Duodenal mucosa (tissue), 2 donors: ENCODE measurements at regions not wholly inside any gene's neighbourhood (a gene's known extent, or its start where the extent isn't known, plus 50 kb on each side); places are given as distances from the start of the nearest gene placed in this dataset.

Source experiments
- H3K27ac ChIP-seq: one replicate; pipeline ENCODE4 v1.7.0; 2013; ENCODE audit warnings: low read depth, low read length
- H3K27me3 ChIP-seq, 2 donors: one replicate each; pipeline ENCODE4 v1.7.0; 2013; ENCODE audit warnings: low read length in 2 of 2, control low read depth in 1 of 2; ENCODE audit not compliant: insufficient read depth in 2 of 2, control insufficient read depth in 1 of 2
- H3K36me3 ChIP-seq, 2 donors: one replicate each; pipeline ENCODE4 v1.7.0; 2013; ENCODE audit warnings: low read length in 2 of 2, control low read depth in 1 of 2; ENCODE audit not compliant: insufficient read depth in 2 of 2, control insufficient read depth in 1 of 2
- H3K4me1 ChIP-seq, 2 donors: one replicate each; pipeline ENCODE4 v1.7.0; 2013; ENCODE audit warnings: low read length in 2 of 2, control low read depth in 1 of 2; ENCODE audit not compliant: insufficient read depth in 2 of 2, control insufficient read depth in 1 of 2
- H3K4me3 ChIP-seq, 2 donors: one replicate each; pipeline ENCODE4 v1.7.0; 2013; ENCODE audit warnings: low read length in 2 of 2, low read depth in 1 of 2
- H3K9ac ChIP-seq, 2 donors: one replicate each; pipeline ENCODE4 v1.7.0; 2013; ENCODE audit warnings: low read length in 2 of 2, low read depth in 1 of 2
- H3K9me3 ChIP-seq, 2 donors: one replicate each; pipeline ENCODE4 v1.7.0; 2013; ENCODE audit warnings: low read length in 2 of 2, control low read depth in 1 of 2; ENCODE audit not compliant: control insufficient read depth in 1 of 2

- Histone ChIP-seq H3K9me3 (peaks cover 0 to 2% of the 10 kb centered on the region in 2 donors), H3K4me3 (no peak overlapping the region), H3K4me1 (peaks cover 8 to 14% of the 10 kb centered on the region in 2 donors), H3K36me3 (no peaks in the 10 kb centered on the region), H3K27me3 (no peaks in the 10 kb centered on the region), H3K9ac (no peak overlapping the region), H3K27ac (no peak overlapping the region)
Measured at GRCh38 chr6:168369786-168370185, 50.2 kb upstream of the DACT2 start.

- no peaks in the 10 kb centered on the region for H3K36me3 ChIP-seq
- peaks cover 0 to 2% of the 10 kb centered on the region in 2 donors for H3K9me3 ChIP-seq
- no peaks in the 10 kb centered on the region for H3K27me3 ChIP-seq
- peaks cover 8 to 14% of the 10 kb centered on the region in 2 donors for H3K4me1 ChIP-seq
- no peak overlapping the region for H3K27ac ChIP-seq
- H3K4me3 ChIP-seq = no peak overlapping the region
- H3K9ac ChIP-seq = no peak overlapping the region
Measured at GRCh38 chr6:168370310-168370991, 50.9 kb upstream of the DACT2 start.

GRCh38 chr6:168371185-168371584 is 51.6 kb upstream of the DACT2 start:
- H3K9ac ChIP-seq = no peak overlapping the region
- no peaks in the 10 kb centered on the region for H3K27me3 ChIP-seq
- H3K4me1 ChIP-seq = peaks cover 8 to 14% of the 10 kb centered on the region in 2 donors
- peaks cover 0 to 2% of the 10 kb centered on the region in 2 donors for H3K9me3 ChIP-seq
- H3K27ac ChIP-seq = no peak overlapping the region
- H3K4me3 ChIP-seq = no peak overlapping the region
- no peaks in the 10 kb centered on the region for H3K36me3 ChIP-seq

- peaks cover 8 to 14% of the 10 kb centered on the region in 2 donors for H3K4me1 ChIP-seq
- H3K36me3 ChIP-seq = no peaks in the 10 kb centered on the region
- no peak overlapping the region for H3K4me3 ChIP-seq
- H3K27me3 ChIP-seq = no peaks in the 10 kb centered on the region
- peaks cover 0 to under 1% of the 10 kb centered on the region in 2 donors for H3K9me3 ChIP-seq
- H3K9ac ChIP-seq = no peak overlapping the region
- H3K27ac ChIP-seq = no peak overlapping the region
Measured at GRCh38 chr6:168371618-168371980, 52.0 kb upstream of the DACT2 start.

- H3K27me3 ChIP-seq = no peaks in the 10 kb centered on the region
- no peak overlapping the region for H3K27ac ChIP-seq
- no peak overlapping the region for H3K9ac ChIP-seq
- no peak overlapping the region for H3K4me3 ChIP-seq
- no peaks in the 10 kb centered on the region for H3K9me3 ChIP-seq
- peaks cover 11 to 14% of the 10 kb centered on the region in 2 donors for H3K4me1 ChIP-seq
- H3K36me3 ChIP-seq = no peaks in the 10 kb centered on the region
Measured at GRCh38 chr6:168371981-168372711, 52.6 kb upstream of the DACT2 start.

GRCh38 chr6:168372889-168373288 is 53.3 kb upstream of the DACT2 start:
- Histone ChIP-seq H3K9me3 (no peaks in the 10 kb centered on the region), H3K27ac (no peak overlapping the region), H3K36me3 (no peaks in the 10 kb centered on the region), H3K27me3 (no peaks in the 10 kb centered on the region), H3K4me3 (no peak overlapping the region), H3K9ac (no peak overlapping the region), H3K4me1 (peaks cover 15 to 17% of the 10 kb centered on the region in 2 donors)

- Histone ChIP-seq H3K36me3 (no peaks in the 10 kb centered on the region), H3K4me3 (no peak overlapping the region), H3K9me3 (no peaks in the 10 kb centered on the region), H3K27ac (no peak overlapping the region), H3K4me1 (peaks cover 15 to 17% of the 10 kb centered on the region in 2 donors), H3K27me3 (no peaks in the 10 kb centered on the region), H3K9ac (no peak overlapping the region)
Measured at GRCh38 chr6:168373389-168373788, 53.8 kb upstream of the DACT2 start.

GRCh38 chr6:168374051-168374502 is 54.5 kb upstream of the DACT2 start:
- Histone ChIP-seq H3K4me3 (no peak overlapping the region), H3K36me3 (no peaks in the 10 kb centered on the region), H3K9me3 (peaks cover 0 to 6% of the 10 kb centered on the region in 2 donors), H3K27ac (no peak overlapping the region), H3K9ac (no peak overlapping the region), H3K27me3 (no peaks in the 10 kb centered on the region), H3K4me1 (peaks cover 15 to 17% of the 10 kb centered on the region in 2 donors)

- Histone ChIP-seq H3K4me1 (peaks cover 15 to 17% of the 10 kb centered on the region in 2 donors), H3K4me3 (no peak overlapping the region), H3K27me3 (no peaks in the 10 kb centered on the region), H3K9ac (no peak overlapping the region), H3K9me3 (peaks cover 0 to 6% of the 10 kb centered on the region in 2 donors), H3K36me3 (no peaks in the 10 kb centered on the region), H3K27ac (no peak overlapping the region)
Measured at GRCh38 chr6:168374541-168375071, 55.0 kb upstream of the DACT2 start.

GRCh38 chr6:168376120-168376519 is 56.5 kb upstream of the DACT2 start:
- Histone ChIP-seq H3K9me3 (peaks cover 0 to 9% of the 10 kb centered on the region in 2 donors), H3K27ac (no peak overlapping the region), H3K4me3 (no peak overlapping the region), H3K36me3 (no peaks in the 10 kb centered on the region), H3K27me3 (no peaks in the 10 kb centered on the region), H3K4me1 (peaks cover 15 to 17% of the 10 kb centered on the region in 2 donors), H3K9ac (no peak overlapping the region)
